ENCODE measurements at regions not wholly inside any gene's neighbourhood (a gene's known extent, or its start where the extent isn't known, plus 50 kb on each side); places are given as distances from the start of the nearest gene placed in this dataset.

GRCh38 chr11:119829402-119829801 lies 100.4 kb upstream of the NECTIN1 start:
- intact Hi-C loops (cut with micrococcal nuclease; ENCODE audit: unreplicated experiment) = no loop called here
- Histone ChIP-seq H3K4me1 (peaks cover 9% of the 10 kb centered on the region), H3K36me3 (ENCODE audit: control insufficient read depth, insufficient read depth, low read length) (no peaks in the 10 kb centered on the region), H3K4me3 (ENCODE audit: low read depth, low read length) (no peak overlapping the region), H3K27me3 (replicated peaks; ENCODE audit: control insufficient read depth, insufficient read depth, low read length) (no peaks in the 10 kb centered on the region), H3K9me3 (0 out of 2 replicates have a peak, but pooled peaks cover 5% of the 10 kb centered on the region)
- no peak overlapping the region for H3K4me3 Mint-ChIP-seq (ENCODE audit: unreplicated experiment)
- no peak overlapping the region for H3K27ac Mint-ChIP-seq (ENCODE audit: unreplicated experiment)
- POLR2A ChIA-PET = no interaction called here
- TF ChIP-seq, protein P1, sequence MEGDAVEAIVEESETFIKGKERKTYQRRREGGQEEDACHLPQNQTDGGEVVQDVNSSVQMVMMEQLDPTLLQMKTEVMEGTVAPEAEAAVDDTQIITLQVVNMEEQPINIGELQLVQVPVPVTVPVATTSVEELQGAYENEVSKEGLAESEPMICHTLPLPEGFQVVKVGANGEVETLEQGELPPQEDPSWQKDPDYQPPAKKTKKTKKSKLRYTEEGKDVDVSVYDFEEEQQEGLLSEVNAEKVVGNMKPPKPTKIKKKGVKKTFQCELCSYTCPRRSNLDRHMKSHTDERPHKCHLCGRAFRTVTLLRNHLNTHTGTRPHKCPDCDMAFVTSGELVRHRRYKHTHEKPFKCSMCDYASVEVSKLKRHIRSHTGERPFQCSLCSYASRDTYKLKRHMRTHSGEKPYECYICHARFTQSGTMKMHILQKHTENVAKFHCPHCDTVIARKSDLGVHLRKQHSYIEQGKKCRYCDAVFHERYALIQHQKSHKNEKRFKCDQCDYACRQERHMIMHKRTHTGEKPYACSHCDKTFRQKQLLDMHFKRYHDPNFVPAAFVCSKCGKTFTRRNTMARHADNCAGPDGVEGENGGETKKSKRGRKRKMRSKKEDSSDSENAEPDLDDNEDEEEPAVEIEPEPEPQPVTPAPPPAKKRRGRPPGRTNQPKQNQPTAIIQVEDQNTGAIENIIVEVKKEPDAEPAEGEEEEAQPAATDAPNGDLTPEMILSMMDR (IDR thresholded peaks at IDR 0.05; ENCODE audit: insufficient read depth in 1 of 2, low read depth in 1 of 2, low read length in 1 of 2, severe bottlenecking in 1 of 2, unreplicated experiment in 1 of 2) = no peak
- DNase-seq = no peak
- CTCF ChIA-PET = no interaction called here
- no TSS peak for BruUV-seq (replicated peaks)
- H3K36me3 Mint-ChIP-seq (ENCODE audit: insufficient read depth, unreplicated experiment) = no peaks in the 10 kb centered on the region
- H3K27me3 Mint-ChIP-seq (ENCODE audit: insufficient read depth, unreplicated experiment) = peaks cover 4% of the 10 kb centered on the region
- peaks cover 10% of the 10 kb centered on the region for H3K9me3 Mint-ChIP-seq (ENCODE audit: unreplicated experiment)
- H3K4me1 Mint-ChIP-seq (ENCODE audit: low read depth, unreplicated experiment) = peaks cover 7% of the 10 kb centered on the region

GRCh38 chr11:119828819-119829218 lies 99.8 kb upstream of the NECTIN1 start:
- ChIA-PET CTCF (no interaction called here), POLR2A (no interaction called here)
- DNase-seq = no peak
- no peak overlapping the region for H3K4me3 ChIP-seq (ENCODE audit: low read depth, low read length)
- TF ChIP-seq, protein P1 (IDR thresholded peaks at IDR 0.05; ENCODE audit: insufficient read depth in 1 of 2, low read depth in 1 of 2, low read length in 1 of 2, severe bottlenecking in 1 of 2, unreplicated experiment in 1 of 2) = no peak
- intact Hi-C loops (cut with micrococcal nuclease; ENCODE audit: unreplicated experiment) = no loop called here
- peaks cover 10% of the 10 kb centered on the region for H3K9me3 Mint-ChIP-seq (ENCODE audit: unreplicated experiment)
- H3K4me1 ChIP-seq = peaks cover 9% of the 10 kb centered on the region
- H3K36me3 ChIP-seq (ENCODE audit: control insufficient read depth, insufficient read depth, low read length) = no peaks in the 10 kb centered on the region
- H3K27me3 ChIP-seq (replicated peaks; ENCODE audit: control insufficient read depth, insufficient read depth, low read length) = no peaks in the 10 kb centered on the region
- peaks cover 4% of the 10 kb centered on the region for H3K27me3 Mint-ChIP-seq (ENCODE audit: insufficient read depth, unreplicated experiment)
- no peaks in the 10 kb centered on the region for H3K36me3 Mint-ChIP-seq (ENCODE audit: insufficient read depth, unreplicated experiment)
- no peak overlapping the region for H3K4me3 Mint-ChIP-seq (ENCODE audit: unreplicated experiment)
- BruUV-seq (replicated peaks) = no TSS peak
- 0 out of 2 replicates have a peak, but pooled peaks cover 5% of the 10 kb centered on the region for H3K9me3 ChIP-seq
- H3K27ac Mint-ChIP-seq (ENCODE audit: unreplicated experiment) = no peak overlapping the region
- H3K4me1 Mint-ChIP-seq (ENCODE audit: low read depth, unreplicated experiment) = peaks cover 7% of the 10 kb centered on the region

GRCh38 chr11:119828006-119828405 lies 99.0 kb upstream of the NECTIN1 start:
- Mint-ChIP-seq H3K4me3 (ENCODE audit: unreplicated experiment) (no peak overlapping the region), H3K27ac (ENCODE audit: unreplicated experiment) (no peak overlapping the region), H3K4me1 (ENCODE audit: low read depth, unreplicated experiment) (peaks cover 7% of the 10 kb centered on the region), H3K36me3 (ENCODE audit: insufficient read depth, unreplicated experiment) (no peaks in the 10 kb centered on the region), H3K9me3 (ENCODE audit: unreplicated experiment) (peaks cover 10% of the 10 kb centered on the region), H3K27me3 (ENCODE audit: insufficient read depth, unreplicated experiment) (peaks cover 5% of the 10 kb centered on the region)
- Histone ChIP-seq H3K36me3 (ENCODE audit: control insufficient read depth, insufficient read depth, low read length) (no peaks in the 10 kb centered on the region), H3K4me1 (peaks cover 9% of the 10 kb centered on the region), H3K9me3 (0 out of 2 replicates have a peak, but pooled peaks cover 5% of the 10 kb centered on the region), H3K27me3 (replicated peaks; ENCODE audit: control insufficient read depth, insufficient read depth, low read length) (no peaks in the 10 kb centered on the region), H3K4me3 (ENCODE audit: low read depth, low read length) (no peak overlapping the region)
- CTCF ChIA-PET = interaction anchor here (0.5 to 0.6 kb wide), 2 partner anchors 80 to 545 kb away, joined by 3 to 7 read pairs; no protein-coding TSS in a partner anchor
- DNase-seq = no peak
- TF ChIP-seq, protein P1 (IDR thresholded peaks at IDR 0.05; ENCODE audit: insufficient read depth in 1 of 2, low read depth in 1 of 2, low read length in 1 of 2, severe bottlenecking in 1 of 2, unreplicated experiment in 1 of 2) = no peak
- intact Hi-C loops (cut with micrococcal nuclease; ENCODE audit: unreplicated experiment) = no loop called here
- no TSS peak for BruUV-seq (replicated peaks)
- POLR2A ChIA-PET = no interaction called here

Measured in Caco-2 (cell line).